ENCODE measurements at regions not wholly inside any gene's neighbourhood (a gene's known extent, or its start where the extent isn't known, plus 50 kb on each side); places are given as distances from the start of the nearest gene placed in this dataset.

GRCh38 chr13:95386370-95386769, 85.1 kb upstream of the ABCC4 start:
- no peak overlapping the region for H3K27ac ChIP-seq (ENCODE audit: low read depth, low read length)
- no peak overlapping the region for H3K56ac ChIP-seq (replicated peaks; ENCODE audit: insufficient read length, low read depth, low read length)
- H4K20me1 ChIP-seq (replicated peaks in 1 of 2; ENCODE audit: control insufficient read depth in 1 of 2, insufficient read depth in 2 of 2, low read length in 2 of 2): no peaks in the 10 kb centered on the region
- H3K23me2 ChIP-seq (ENCODE audit: low read depth, low read length): no peaks in the 10 kb centered on the region; the same call in 1 of the 2 replicates
- no peak overlapping the region for H4K91ac ChIP-seq (replicated peaks; ENCODE audit: insufficient read length, low read length)
- no peaks in the 10 kb centered on the region for H3K27me3 ChIP-seq (replicated peaks in 1 of 4; ENCODE audit: control insufficient read depth in 3 of 4, extremely low read depth in 1 of 4, insufficient read depth in 3 of 4, low read length in 3 of 4)
- H3K9me3 ChIP-seq (ENCODE audit: insufficient read depth in 2 of 2, low read depth in 1 of 2, low read length in 1 of 2): no peaks in the 10 kb centered on the region
- no peaks in the 10 kb centered on the region for H3K79me2 ChIP-seq (ENCODE audit: control insufficient read depth in 1 of 2, insufficient read depth in 2 of 2, low read length in 2 of 2)
- ChIA-PET POLR2A (ENCODE audit: partially characterized antibody) (no interaction called here), CTCF (ENCODE audit: partially characterized antibody) (no interaction called here)
- TF ChIP-seq BACH1 (IDR thresholded peaks at IDR 0.05; ENCODE audit: low read length) (no peak), JUN (IDR thresholded peaks at IDR 0.05; ENCODE audit: low read depth, low read length) (no peak), CBX5 (IDR thresholded peaks at IDR 0.05; ENCODE audit: low read depth, low read length) (no peak)
- no peak overlapping the region for H2BK20ac ChIP-seq (ENCODE audit: low read length)
- no peak overlapping the region for H2AFZ ChIP-seq (ENCODE audit: low read length)
- H4K8ac ChIP-seq (ENCODE audit: extremely low read depth, insufficient read depth, low read length): no peak overlapping the region
- H3K9ac ChIP-seq (replicated peaks in 1 of 4; ENCODE audit: extremely low read depth in 1 of 4, low read depth in 3 of 4, low read length in 3 of 4): no peak overlapping the region
- H2BK5ac ChIP-seq (ENCODE audit: low read depth, low read length): no peak overlapping the region
- no peak overlapping the region for H2BK120ac ChIP-seq (replicated peaks; ENCODE audit: low read depth, low read length)
- H3K4me3 ChIP-seq (ENCODE audit: extremely low read depth in 1 of 4, insufficient read depth in 2 of 4, low read depth in 3 of 4, low read length in 4 of 4): no peak overlapping the region
- FAIRE-seq: no peak
- H2AK5ac ChIP-seq (ENCODE audit: low read depth, low read length): no peak overlapping the region
- H3K4me1 ChIP-seq (replicated peaks in 1 of 4; ENCODE audit: control insufficient read depth in 3 of 4, insufficient read depth in 4 of 4, low read length in 3 of 4): no peaks in the 10 kb centered on the region
- WGBS, 2 experiments (ENCODE audit: extremely low coverage in 1 of 2, insufficient coverage in 1 of 2, insufficient read length in 1 of 2, insufficient replicate concordance in 2 of 2, low coverage in 1 of 2, low lambda C conversion rate in 2 of 2, missing lambda C conversion rate in 1 of 2): 100% methylated on average over 2 of the region's 4 CpGs; no CpG with 5 or more reads in 1 of the 2 experiments
- H3K79me1 ChIP-seq (ENCODE audit: low read depth, low read length): no peaks in the 10 kb centered on the region
- no peak overlapping the region for H3K23ac ChIP-seq (ENCODE audit: insufficient read length)
- no peak overlapping the region for H2BK12ac ChIP-seq (ENCODE audit: low read depth, low read length)
- H3K18ac ChIP-seq (ENCODE audit: extremely low read depth, low read length): no peak overlapping the region
- no peak for DNase-seq (ENCODE audit: low read depth in 1 of 2, low spot score in 2 of 2)
- no peak overlapping the region for H4K5ac ChIP-seq (ENCODE audit: insufficient read length, low read depth, low read length)
- H2BK15ac ChIP-seq (ENCODE audit: low read length): no peak overlapping the region
- no peak overlapping the region for H3K4me2 ChIP-seq (ENCODE audit: insufficient read depth in 1 of 2, low read depth in 2 of 2, low read length in 2 of 2)
- H3K36me3 ChIP-seq (ENCODE audit: control insufficient read depth in 2 of 4, insufficient read depth in 4 of 4, low read length in 3 of 4): no peaks in the 10 kb centered on the region
- H3K4ac ChIP-seq (replicated peaks; ENCODE audit: insufficient read length, low read depth, low read length): no peak overlapping the region
- H3K14ac ChIP-seq (ENCODE audit: insufficient read length): no peak overlapping the region

All from H1 (cell line).